Activated T-helper 17 cell treated with anti-CD3 and anti-CD28 coated beads, Interleukin-2, amount 50 U/mL, for 72 hours (primary cell): ENCODE measurements at regions not wholly inside any gene's neighbourhood (a gene's known extent, or its start where the extent isn't known, plus 50 kb on each side); places are given as distances from the start of the nearest gene placed in this dataset.

Experiments used
- ATAC-seq: fragments of 150-1000 bp; cut with Tn5 transposase; replicated peaks from 2 replicates; pipeline ENCODE4 v1.10.0; 2021; ENCODE audit warnings: mild to moderate bottlenecking, moderate library complexity
- H3K27ac Mint-ChIP-seq: one replicate; pipeline ENCODE4 v1.8.0; 2022; ENCODE audit warnings: mixed read lengths
- H3K27me3 Mint-ChIP-seq: one replicate; pipeline ENCODE4 v1.8.0; 2022; ENCODE audit warnings: mixed read lengths
- H3K36me3 Mint-ChIP-seq: one replicate; pipeline ENCODE4 v1.8.0; 2022; ENCODE audit warnings: low read depth, mild to moderate bottlenecking, mixed read lengths
- H3K4me1 Mint-ChIP-seq: one replicate; pipeline ENCODE4 v1.8.0; 2022; ENCODE audit warnings: mixed read lengths
- H3K4me3 Mint-ChIP-seq: one replicate; pipeline ENCODE4 v1.8.0; 2022; ENCODE audit warnings: mild to moderate bottlenecking, mixed read lengths
- H3K9me3 Mint-ChIP-seq: one replicate; pipeline ENCODE4 v1.8.0; 2022; ENCODE audit warnings: mixed read lengths

DNA sequence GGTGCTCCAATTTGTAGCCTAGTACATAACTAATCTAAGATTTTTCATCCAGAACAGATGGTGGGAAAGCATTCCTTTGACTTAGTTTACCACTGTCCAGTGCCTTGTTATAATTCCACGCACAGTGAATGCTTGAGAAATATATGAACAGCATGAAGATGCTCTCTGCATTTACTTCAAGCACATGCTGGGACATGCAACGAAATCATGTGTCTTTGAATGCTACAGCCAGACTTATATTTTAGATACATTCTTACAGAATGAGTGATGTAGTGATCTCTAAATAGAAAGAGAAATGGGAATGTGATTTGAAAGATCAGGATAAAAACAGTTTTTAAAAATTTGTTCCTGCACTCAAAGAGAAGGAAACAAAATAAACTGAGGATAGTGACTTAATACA is 398.3 kb downstream of the FBXO15 start:
- Mint-ChIP-seq H3K9me3 (peaks cover 4% of the 10 kb centered on the region), H3K36me3 (no peaks in the 10 kb centered on the region), H3K27me3 (no peaks in the 10 kb centered on the region), H3K4me3 (no peak overlapping the region), H3K27ac (no peak overlapping the region), H3K4me1 (no peaks in the 10 kb centered on the region)
- no peak for ATAC-seq

DNA sequence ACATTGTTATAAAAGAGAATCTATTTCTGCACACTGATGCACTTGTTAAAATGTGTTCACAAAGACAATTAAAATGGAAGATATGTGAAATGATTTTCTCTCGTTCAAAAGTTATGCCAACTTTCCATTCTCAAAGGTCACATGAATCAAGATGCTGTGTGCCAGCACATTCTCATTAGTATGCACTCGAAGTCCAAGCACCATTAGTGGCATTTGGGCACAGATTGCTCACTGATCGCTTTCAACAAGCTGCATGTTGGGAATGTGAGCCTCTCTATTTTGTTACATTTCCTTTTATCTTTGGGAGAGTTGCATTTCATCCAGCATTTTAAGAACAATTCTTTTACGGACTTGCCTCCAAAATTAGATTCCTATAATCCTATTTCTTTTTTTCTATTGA is 398.9 kb downstream of the FBXO15 start:
- H3K27ac Mint-ChIP-seq = no peak overlapping the region
- H3K36me3 Mint-ChIP-seq = no peaks in the 10 kb centered on the region
- peaks cover 6% of the 10 kb centered on the region for H3K9me3 Mint-ChIP-seq
- no peak for ATAC-seq
- no peaks in the 10 kb centered on the region for H3K4me1 Mint-ChIP-seq
- H3K27me3 Mint-ChIP-seq = no peaks in the 10 kb centered on the region
- H3K4me3 Mint-ChIP-seq = no peak overlapping the region

DNA sequence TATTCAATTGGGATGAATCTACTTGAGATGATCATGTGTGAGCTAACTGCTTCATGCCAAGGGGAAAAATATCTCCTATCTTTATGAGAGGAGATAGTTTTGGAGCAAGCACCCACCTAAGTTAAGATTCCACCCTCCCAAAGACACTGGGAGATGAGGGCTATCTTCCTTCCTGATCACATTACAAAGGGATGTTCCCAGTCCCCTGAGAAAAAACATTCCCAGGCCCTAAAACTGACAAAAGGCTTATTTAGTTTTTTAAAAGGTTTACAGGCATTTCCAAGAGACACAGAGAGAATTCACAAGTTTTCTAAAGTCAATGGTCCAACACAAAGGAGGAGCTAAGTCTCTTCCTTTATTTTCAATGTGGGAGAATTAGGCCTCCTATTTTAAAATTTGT is 401.5 kb downstream of the FBXO15 start:
- ATAC-seq = no peak
- Mint-ChIP-seq H3K4me3 (no peak overlapping the region), H3K4me1 (no peaks in the 10 kb centered on the region)

DNA sequence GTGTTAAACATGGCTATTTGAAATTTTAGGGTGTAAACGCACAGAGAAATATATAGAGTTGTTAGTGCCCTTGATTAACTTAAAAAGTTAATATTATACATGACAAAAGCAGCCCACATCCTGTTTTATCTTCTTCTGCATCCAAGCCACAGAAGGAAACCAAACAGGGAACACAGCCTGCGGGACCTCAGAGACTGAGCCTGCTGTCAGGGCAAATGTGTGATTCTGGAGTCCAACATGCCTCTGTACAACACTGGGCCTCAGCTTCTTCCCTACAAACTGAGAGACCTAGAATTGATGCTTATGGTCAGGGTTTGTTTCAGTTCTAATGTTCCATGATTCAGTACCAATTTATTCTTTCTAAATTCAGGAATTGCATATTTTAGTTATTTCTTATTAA is 404.7 kb downstream of the FBXO15 start:
- no peaks in the 10 kb centered on the region for H3K27me3 Mint-ChIP-seq
- no peak for ATAC-seq
- H3K27ac Mint-ChIP-seq = no peak overlapping the region
- peaks cover 8% of the 10 kb centered on the region for H3K9me3 Mint-ChIP-seq
- no peak overlapping the region for H3K4me3 Mint-ChIP-seq
- no peaks in the 10 kb centered on the region for H3K4me1 Mint-ChIP-seq
- H3K36me3 Mint-ChIP-seq = no peaks in the 10 kb centered on the region

More for the DNA sequence above, 401.5 kb downstream of the FBXO15 start:
- Mint-ChIP-seq H3K27me3 (no peaks in the 10 kb centered on the region), H3K9me3 (peaks cover 8% of the 10 kb centered on the region), H3K36me3 (no peaks in the 10 kb centered on the region), H3K27ac (no peak overlapping the region)

DNA sequence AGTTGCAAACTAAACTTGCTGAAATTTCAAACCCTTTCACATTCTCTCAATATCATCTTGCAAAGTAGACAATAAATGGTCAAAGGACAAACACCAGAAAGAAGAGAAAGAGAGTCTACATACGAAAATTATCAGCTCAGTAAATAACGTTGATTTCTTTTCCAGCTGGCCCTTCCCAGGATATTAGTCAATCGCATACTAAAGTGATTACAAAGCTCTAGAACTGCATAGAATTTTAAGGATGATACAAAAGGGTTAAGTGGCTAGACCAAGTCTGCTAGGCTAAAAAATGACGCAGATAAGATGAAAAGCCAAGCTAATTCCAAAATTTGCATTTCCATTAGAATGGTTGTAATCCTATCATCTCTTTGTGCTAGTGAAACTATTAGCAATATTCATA is 405.7 kb downstream of the FBXO15 start:
- H3K9me3 Mint-ChIP-seq = peaks cover 8% of the 10 kb centered on the region
- no peaks in the 10 kb centered on the region for H3K27me3 Mint-ChIP-seq
- H3K4me3 Mint-ChIP-seq = no peak overlapping the region
- no peak for ATAC-seq
- H3K27ac Mint-ChIP-seq = no peak overlapping the region
- H3K36me3 Mint-ChIP-seq = no peaks in the 10 kb centered on the region
- no peaks in the 10 kb centered on the region for H3K4me1 Mint-ChIP-seq

DNA sequence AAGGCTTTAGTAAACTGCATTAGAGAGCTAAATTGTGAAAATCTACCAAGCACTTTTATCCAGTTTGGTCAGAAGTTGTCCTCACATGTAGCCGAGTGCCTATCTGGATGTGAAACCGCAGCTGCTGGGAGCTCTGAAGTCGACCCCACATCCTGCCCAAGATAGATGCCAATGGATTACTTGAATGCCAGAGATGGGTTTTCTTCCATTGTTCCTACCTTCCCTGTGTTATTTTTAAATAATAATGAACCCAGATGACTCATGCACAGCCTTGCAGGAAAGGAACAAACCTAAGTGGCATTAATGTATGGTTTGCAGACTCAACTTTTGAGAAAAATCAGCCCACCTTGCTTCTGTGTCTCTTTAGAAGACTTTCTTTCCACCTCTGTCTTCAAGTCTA is 408.5 kb downstream of the FBXO15 start:
- Mint-ChIP-seq H3K9me3 (peaks cover 8% of the 10 kb centered on the region), H3K4me3 (no peak overlapping the region), H3K4me1 (no peaks in the 10 kb centered on the region), H3K27me3 (no peaks in the 10 kb centered on the region), H3K36me3 (no peaks in the 10 kb centered on the region), H3K27ac (no peak overlapping the region)
- ATAC-seq = no peak

DNA sequence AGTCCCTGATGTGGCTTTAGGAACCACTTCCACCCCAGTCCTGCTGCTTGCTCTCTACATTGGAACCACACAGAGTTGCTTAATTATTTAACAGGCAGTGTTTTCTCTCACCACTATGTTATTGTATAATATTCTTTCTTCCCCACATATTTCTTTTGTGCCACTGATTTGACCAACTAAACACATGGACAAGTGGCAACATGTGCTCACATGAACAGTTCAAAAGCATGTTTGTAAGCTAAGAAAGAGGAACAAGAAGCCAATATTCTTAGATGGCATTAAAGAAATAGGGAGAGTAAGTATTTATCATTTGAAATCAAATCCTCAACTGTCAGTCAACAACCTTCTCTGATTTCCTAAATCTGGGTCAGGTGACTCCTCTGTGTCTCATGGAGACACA is 409.6 kb downstream of the FBXO15 start:
- no peak for ATAC-seq
- no peaks in the 10 kb centered on the region for H3K36me3 Mint-ChIP-seq
- H3K9me3 Mint-ChIP-seq = peaks cover 4% of the 10 kb centered on the region
- H3K4me3 Mint-ChIP-seq = no peak overlapping the region
- no peak overlapping the region for H3K27ac Mint-ChIP-seq
- H3K27me3 Mint-ChIP-seq = no peaks in the 10 kb centered on the region
- H3K4me1 Mint-ChIP-seq = no peaks in the 10 kb centered on the region

DNA sequence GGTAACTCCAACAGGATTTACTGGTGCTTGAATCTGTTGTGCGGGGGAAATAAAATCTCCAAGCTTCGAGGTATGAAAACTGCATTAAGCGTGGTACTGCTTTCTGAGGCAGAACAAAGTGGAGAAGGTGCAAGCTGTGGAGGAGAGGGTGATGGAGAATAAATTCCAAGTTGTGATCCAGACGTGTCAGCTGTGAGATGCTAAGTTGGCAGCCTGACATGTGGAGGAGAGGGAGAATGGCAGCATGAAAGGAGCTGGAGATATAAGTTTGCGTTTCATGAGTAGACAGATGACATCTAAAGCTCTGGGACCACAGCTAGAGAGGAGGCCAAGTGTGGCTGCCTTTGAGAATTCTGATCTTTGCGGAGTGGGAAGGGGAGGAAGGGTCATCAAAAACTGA is 411.8 kb downstream of the FBXO15 start:
- no peak overlapping the region for H3K27ac Mint-ChIP-seq
- H3K4me3 Mint-ChIP-seq = no peak overlapping the region
- no peak for ATAC-seq
- H3K36me3 Mint-ChIP-seq = no peaks in the 10 kb centered on the region
- peaks cover 4% of the 10 kb centered on the region for H3K9me3 Mint-ChIP-seq
- no peaks in the 10 kb centered on the region for H3K27me3 Mint-ChIP-seq
- no peaks in the 10 kb centered on the region for H3K4me1 Mint-ChIP-seq

DNA sequence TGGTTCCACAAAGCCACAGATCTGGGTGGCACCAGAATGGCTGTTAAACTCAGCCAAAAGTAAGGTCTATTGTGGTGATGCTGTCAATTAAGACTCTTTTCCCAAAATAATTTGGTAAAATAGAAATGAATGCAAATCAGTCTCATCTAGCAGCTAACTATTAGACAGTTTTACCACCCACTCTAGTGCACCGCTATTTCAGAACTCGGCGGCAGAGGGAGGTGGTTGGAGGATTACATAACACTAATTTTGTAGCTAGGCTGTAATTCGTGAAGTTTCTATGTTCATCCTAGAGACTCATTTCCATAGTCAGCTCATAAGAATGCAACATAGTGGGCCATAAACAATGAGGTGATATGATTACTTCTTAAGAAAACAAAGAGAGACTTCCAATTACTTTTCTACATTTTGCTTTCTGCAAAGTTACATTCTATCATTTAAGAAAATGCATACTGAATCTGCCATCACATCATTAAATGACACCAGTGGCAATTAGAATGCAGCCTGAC is 413.8 kb downstream of the FBXO15 start:
- H3K27ac Mint-ChIP-seq = no peak overlapping the region
- no peaks in the 10 kb centered on the region for H3K36me3 Mint-ChIP-seq
- H3K27me3 Mint-ChIP-seq = no peaks in the 10 kb centered on the region

DNA sequence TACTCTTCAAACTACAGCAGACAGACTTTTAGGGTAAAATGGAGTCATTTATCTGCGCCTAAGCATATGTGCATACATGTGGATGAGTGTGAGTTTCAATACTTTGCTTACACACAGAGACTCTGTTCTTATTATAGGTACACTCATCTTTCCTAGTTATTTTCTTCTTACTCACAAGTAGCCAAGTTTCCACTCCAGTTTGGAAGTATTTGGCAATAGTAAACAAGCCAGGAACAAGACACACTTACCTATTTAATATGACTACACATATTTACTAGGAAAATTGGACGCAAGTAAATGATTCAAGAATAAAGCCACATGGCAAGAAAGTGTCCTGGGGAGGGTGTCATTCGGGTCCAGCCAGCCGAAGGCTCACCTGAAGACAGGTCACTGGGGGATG is 414.3 kb downstream of the FBXO15 start:
- no peaks in the 10 kb centered on the region for H3K36me3 Mint-ChIP-seq
- no peaks in the 10 kb centered on the region for H3K4me1 Mint-ChIP-seq
- H3K4me3 Mint-ChIP-seq = no peak overlapping the region
- no peaks in the 10 kb centered on the region for H3K27me3 Mint-ChIP-seq
- no peak overlapping the region for H3K27ac Mint-ChIP-seq
- ATAC-seq = no peak
- peaks cover 9% of the 10 kb centered on the region for H3K9me3 Mint-ChIP-seq

More for the DNA sequence above, 413.8 kb downstream of the FBXO15 start:
- no peak for ATAC-seq
- peaks cover 9% of the 10 kb centered on the region for H3K9me3 Mint-ChIP-seq
- H3K4me3 Mint-ChIP-seq = no peak overlapping the region
- H3K4me1 Mint-ChIP-seq = no peaks in the 10 kb centered on the region

DNA sequence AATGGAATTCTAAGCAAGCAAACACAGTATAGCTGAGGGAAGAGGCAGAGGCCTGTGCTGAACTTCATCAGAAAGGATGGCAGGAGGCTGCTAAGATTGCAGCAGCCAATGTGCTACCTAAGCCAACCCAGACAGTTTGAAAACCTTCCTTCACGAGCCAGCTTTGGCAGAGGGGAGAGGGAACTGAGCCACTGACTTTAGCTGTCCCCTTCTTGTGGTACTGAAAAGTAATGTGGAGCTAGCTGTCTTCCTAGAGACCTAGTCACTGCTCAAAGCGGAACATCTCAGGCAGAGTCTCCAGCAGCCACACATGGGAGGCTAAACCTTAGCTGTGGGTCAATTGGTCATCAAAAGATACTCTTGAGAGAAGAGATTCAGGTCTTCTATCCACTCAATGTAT is 419.0 kb downstream of the FBXO15 start:
- Mint-ChIP-seq H3K27me3 (no peaks in the 10 kb centered on the region), H3K9me3 (peaks cover 9% of the 10 kb centered on the region), H3K27ac (no peak overlapping the region), H3K4me1 (no peaks in the 10 kb centered on the region), H3K36me3 (no peaks in the 10 kb centered on the region), H3K4me3 (no peak overlapping the region)
- no peak for ATAC-seq

DNA sequence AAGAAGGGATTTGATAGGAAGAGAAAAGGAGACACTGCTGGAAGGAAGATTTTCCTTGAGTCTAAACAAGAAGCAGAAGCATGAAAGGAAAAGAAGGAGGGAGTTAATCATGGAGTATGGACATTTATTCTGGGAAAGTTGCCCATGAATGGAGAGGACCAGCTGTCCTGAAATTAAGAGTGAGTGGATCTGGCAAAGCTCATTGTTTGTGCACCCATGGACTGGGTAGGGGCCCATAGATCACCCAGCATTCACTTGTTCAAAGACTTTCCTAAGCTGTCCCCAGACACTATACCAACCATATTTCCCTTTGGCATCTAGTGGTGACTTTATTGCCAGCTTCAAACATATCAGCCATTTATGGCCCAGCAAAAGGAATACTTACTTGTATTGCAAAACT is 422.7 kb downstream of the FBXO15 start:
- no peak for ATAC-seq
- Mint-ChIP-seq H3K9me3 (peaks cover 10% of the 10 kb centered on the region), H3K4me1 (no peaks in the 10 kb centered on the region), H3K27me3 (no peaks in the 10 kb centered on the region), H3K4me3 (no peak overlapping the region), H3K27ac (no peak overlapping the region), H3K36me3 (no peaks in the 10 kb centered on the region)

DNA sequence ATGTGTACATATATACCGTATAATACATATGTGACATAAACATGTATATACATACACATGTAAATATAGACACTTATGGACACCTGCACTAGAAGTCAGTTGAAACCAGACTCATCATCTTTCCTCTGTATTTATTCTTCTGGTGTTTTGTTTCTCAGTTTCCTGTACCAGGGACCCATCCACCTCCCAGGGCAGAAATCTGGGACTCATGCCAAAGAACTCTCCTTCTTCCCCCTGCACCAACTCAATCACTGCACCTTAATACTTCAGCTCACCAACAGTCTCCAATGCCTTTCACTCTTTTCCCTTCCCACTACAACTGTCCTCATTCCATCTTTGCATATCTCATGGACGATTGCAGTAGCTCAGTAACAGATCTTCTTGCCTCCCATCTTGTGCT is 428.0 kb downstream of the FBXO15 start:
- peaks cover 11% of the 10 kb centered on the region for H3K9me3 Mint-ChIP-seq
- H3K27me3 Mint-ChIP-seq = no peaks in the 10 kb centered on the region
- no peak overlapping the region for H3K27ac Mint-ChIP-seq

DNA sequence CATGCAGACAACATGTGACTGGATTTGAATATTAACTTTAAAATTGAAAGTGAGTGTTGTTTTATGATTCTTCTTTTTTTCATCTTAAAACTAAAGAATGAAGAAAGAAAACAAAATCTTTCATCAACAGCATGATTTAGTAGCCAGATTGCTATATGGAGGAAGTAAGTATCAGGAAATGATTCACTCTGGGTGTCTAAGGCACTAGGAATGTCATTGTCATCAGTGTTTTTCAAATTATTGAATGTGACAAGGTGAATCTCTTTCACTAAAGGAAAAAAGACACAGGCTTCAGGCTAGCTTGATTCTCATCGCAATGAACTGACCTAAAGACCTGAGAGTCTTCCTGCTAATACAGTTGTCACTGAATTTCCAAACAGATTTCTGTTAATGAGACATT is 430.1 kb downstream of the FBXO15 start:
- H3K36me3 Mint-ChIP-seq = no peaks in the 10 kb centered on the region
- H3K27ac Mint-ChIP-seq = no peak overlapping the region
- H3K27me3 Mint-ChIP-seq = no peaks in the 10 kb centered on the region
- peaks cover 9% of the 10 kb centered on the region for H3K9me3 Mint-ChIP-seq
- ATAC-seq = no peak
- no peaks in the 10 kb centered on the region for H3K4me1 Mint-ChIP-seq
- no peak overlapping the region for H3K4me3 Mint-ChIP-seq

More for the DNA sequence above, 428.0 kb downstream of the FBXO15 start:
- Mint-ChIP-seq H3K36me3 (no peaks in the 10 kb centered on the region), H3K4me3 (no peak overlapping the region), H3K4me1 (no peaks in the 10 kb centered on the region)
- no peak for ATAC-seq

DNA sequence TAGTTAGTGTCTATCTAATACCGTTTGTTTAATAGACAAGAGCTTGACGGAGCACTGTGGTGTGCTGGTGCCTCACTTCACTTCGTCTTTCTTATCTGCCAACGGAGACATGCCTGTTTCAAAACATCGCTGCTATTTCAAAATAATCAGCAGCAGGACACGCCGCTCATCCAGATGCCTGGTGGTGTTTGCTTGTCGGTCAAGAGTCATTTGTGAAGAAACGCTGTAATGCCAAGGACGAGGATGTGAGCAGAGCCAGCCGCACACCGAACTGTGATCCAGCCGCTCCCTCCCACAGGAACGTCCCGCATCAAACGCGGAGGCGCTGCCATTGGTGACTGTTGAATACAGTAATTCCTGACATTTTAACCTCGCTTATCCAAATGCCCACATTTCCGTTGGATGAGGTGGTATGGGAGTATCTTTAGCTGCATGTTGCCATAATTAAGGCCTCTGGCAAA is 432.4 kb downstream of the FBXO15 start:
- no peaks in the 10 kb centered on the region for H3K4me1 Mint-ChIP-seq
- H3K4me3 Mint-ChIP-seq = no peak overlapping the region
- H3K27me3 Mint-ChIP-seq = no peaks in the 10 kb centered on the region
- H3K36me3 Mint-ChIP-seq = no peaks in the 10 kb centered on the region
- peaks cover 12% of the 10 kb centered on the region for H3K9me3 Mint-ChIP-seq
- ATAC-seq = no peak
- H3K27ac Mint-ChIP-seq = no peak overlapping the region

DNA sequence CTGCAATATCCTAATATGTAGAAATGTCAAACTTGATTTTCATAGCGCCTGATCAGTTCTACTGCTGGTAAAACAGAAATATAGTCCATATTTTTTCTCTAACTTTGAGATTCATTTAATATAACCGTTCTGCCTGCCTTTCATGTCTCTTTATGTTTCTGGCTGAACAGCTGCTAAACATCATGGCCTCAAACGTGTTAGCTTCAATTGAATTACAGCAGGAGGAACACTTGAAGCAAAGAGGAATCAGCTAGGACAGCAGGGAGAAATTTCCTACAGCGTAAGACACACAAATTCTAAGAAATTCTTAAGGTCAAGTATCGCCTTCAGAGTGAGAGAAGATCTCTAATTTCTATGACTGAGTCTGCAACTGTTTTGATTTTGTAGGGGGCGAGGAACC is 433.2 kb downstream of the FBXO15 start:
- Mint-ChIP-seq H3K4me1 (no peaks in the 10 kb centered on the region), H3K36me3 (no peaks in the 10 kb centered on the region), H3K4me3 (no peak overlapping the region), H3K9me3 (peaks cover 9% of the 10 kb centered on the region), H3K27ac (no peak overlapping the region), H3K27me3 (no peaks in the 10 kb centered on the region)
- no peak for ATAC-seq
